GM23338 (cell line): ENCODE measurements at regions not wholly inside any gene's neighbourhood (a gene's known extent, or its start where the extent isn't known, plus 50 kb on each side); places are given as distances from the start of the nearest gene placed in this dataset.

Experiments
- ATAC-seq: fragments of 200-7000 bp; cut with Tn5 transposase; 3 replicates; pipeline ENCODE4 v1.9.1; 2020
- DNase-seq: peaks from one replicate; pipeline ENCODE4 v3.0.0-alpha.2; 2015; ENCODE audit warnings: low spot score
- H2AFZ ChIP-seq: fragments of 200-600 bp; sonication (generic); 2 replicates; pipeline ENCODE4 v1.8.0; 2016; ENCODE audit warnings: antibody characterized with exemption, mild to moderate bottlenecking, moderate library complexity
- H3F3A ChIP-seq: fragments of 200-600 bp; sonication (generic); replicated peaks from 2 replicates; pipeline ENCODE4 v1.8.0; 2017; ENCODE audit warnings: antibody characterized with exemption, mixed run types, low read depth
- H3K27ac ChIP-seq: fragments of 200-600 bp; sonication (generic); 2 replicates; pipeline ENCODE4 v1.6.1; 2016; ENCODE audit warnings: low read depth
- H3K27me3 ChIP-seq: fragments of 200-600 bp; sonication (generic); 2 replicates; pipeline ENCODE4 v1.8.0; 2016; ENCODE audit warnings: mild to moderate bottlenecking, mixed run types, moderate library complexity; ENCODE audit not compliant: insufficient read depth
- H3K36me3 ChIP-seq: fragments of 200-600 bp; sonication (generic); 2 replicates; pipeline ENCODE4 v1.8.0; 2016; ENCODE audit warnings: mild to moderate bottlenecking; ENCODE audit not compliant: insufficient read depth
- H3K4me1 ChIP-seq: fragments of 200-600 bp; sonication (generic); 2 replicates; pipeline ENCODE4 v1.8.0; 2016; ENCODE audit warnings: mild to moderate bottlenecking, moderate library complexity; ENCODE audit not compliant: insufficient read depth
- H3K4me2 ChIP-seq: fragments of 200-600 bp; sonication (generic); 2 replicates; pipeline ENCODE4 v1.7.1; 2017; ENCODE audit warnings: mixed run types
- H3K4me3 ChIP-seq: fragments of 200-600 bp; sonication (generic); 2 replicates; pipeline ENCODE4 v1.6.1; 2016; ENCODE audit warnings: mixed run types
- H3K79me2 ChIP-seq: fragments of 200-600 bp; sonication (generic); replicated peaks from 2 replicates; pipeline ENCODE4 v1.8.0; 2017; ENCODE audit warnings: mild to moderate bottlenecking; ENCODE audit not compliant: insufficient read depth
- H3K9me2 ChIP-seq: fragments of 200-600 bp; sonication (generic); 2 replicates; pipeline ENCODE4 v1.8.0; 2017; ENCODE audit not compliant: insufficient read depth
- H4K20me1 ChIP-seq: fragments of 200-600 bp; sonication (generic); replicated peaks from 2 replicates; pipeline ENCODE4 v1.8.0; 2017; ENCODE audit warnings: mild to moderate bottlenecking; ENCODE audit not compliant: insufficient read depth
- H3K27ac Mint-ChIP-seq: 2 replicates; pipeline ENCODE4 v1.8.0; 2020; ENCODE audit warnings: inconsistent platforms, mild to moderate bottlenecking, moderate library complexity, mixed read lengths
- H3K27me3 Mint-ChIP-seq: 3 replicates; pipeline ENCODE4 v1.8.0; 2022; ENCODE audit warnings: low read depth, mild to moderate bottlenecking, moderate library complexity, mixed read lengths, inconsistent platforms; ENCODE audit not compliant: insufficient read depth, poor library complexity
- H3K36me3 Mint-ChIP-seq: 3 replicates; pipeline ENCODE4 v1.8.0; 2021; ENCODE audit warnings: low read depth, mild to moderate bottlenecking, inconsistent platforms, moderate library complexity, mixed read lengths
- H3K4me1 Mint-ChIP-seq: 3 replicates; pipeline ENCODE4 v1.8.0; 2020; ENCODE audit warnings: mild to moderate bottlenecking, inconsistent platforms, mixed read lengths
- H3K4me3 Mint-ChIP-seq: 3 replicates; pipeline ENCODE4 v1.8.0; 2021; ENCODE audit warnings: moderate library complexity, mild to moderate bottlenecking, inconsistent platforms, mixed read lengths
- H3K9me3 Mint-ChIP-seq: 3 replicates; pipeline ENCODE4 v1.8.0; 2020; ENCODE audit warnings: moderate library complexity, mild to moderate bottlenecking, inconsistent platforms, mixed read lengths
- CTCF ChIP-seq, 2 experiments: fragments of 200-600 bp in 1 of 2; sonication (generic) in 1 of 2; conservative IDR thresholded peaks; 2 replicates each; pipeline versions ENCODE4 v1.5.1 to v1.6.1; 2016 to 2017; ENCODE audit warnings: antibody characterized with exemption in 2 of 2, low read depth in 2 of 2, mild to moderate bottlenecking in 2 of 2, moderate library complexity in 1 of 2
- ETS1 ChIP-seq: IDR thresholded peaks from 2 replicates; pipeline ENCODE4 v1.6.1; 2016; ENCODE audit warnings: antibody characterized with exemption
- EZH2 ChIP-seq: fragments of 200-600 bp; sonication (generic); IDR thresholded peaks from one replicate; pipeline ENCODE4 v1.8.0; 2017; ENCODE audit warnings: antibody characterized with exemption, mild to moderate bottlenecking, low read depth; ENCODE audit not compliant: unreplicated experiment
- JUNB ChIP-seq: IDR thresholded peaks from one replicate; pipeline ENCODE4 v1.6.1; 2016; ENCODE audit warnings: antibody characterized with exemption; ENCODE audit not compliant: unreplicated experiment
- NANOG ChIP-seq: IDR thresholded peaks from 2 replicates; pipeline ENCODE4 v1.6.1; 2016; ENCODE audit warnings: antibody characterized with exemption, borderline replicate concordance
- POLR2AphosphoS5 ChIP-seq: IDR thresholded peaks from 2 replicates; pipeline ENCODE4 v1.6.1; 2016; ENCODE audit warnings: antibody characterized with exemption, low read depth
- TF ChIP-seq, protein P1 (sequence below): fragments of 250-450 bp; sonication (Bioruptor Pico); IDR thresholded peaks from 2 replicates; pipeline ENCODE4 v1.5.0; 2020; ENCODE audit warnings: mild to moderate bottlenecking, moderate library complexity

DNA sequence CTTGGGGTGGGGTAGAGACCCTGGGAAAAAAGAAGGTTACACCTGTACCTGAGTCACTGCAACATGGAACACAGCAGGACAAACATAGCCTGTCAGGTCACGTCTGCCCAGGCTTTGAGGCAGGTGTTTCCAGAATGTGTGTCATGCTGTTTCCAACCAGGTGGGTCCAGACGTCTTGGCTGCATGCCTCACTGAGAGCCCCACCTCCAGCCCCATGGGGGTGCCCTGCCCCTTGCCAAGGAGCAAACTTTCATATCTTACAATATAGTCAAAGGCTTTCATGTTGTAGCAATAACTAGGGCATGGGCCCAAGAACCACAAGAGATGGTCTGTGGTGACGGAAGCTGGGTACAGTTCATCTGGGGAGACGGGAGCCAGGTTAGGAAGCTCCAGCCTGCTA, 499.7 kb downstream of the BCL11A start:
- peak overlapping the region; percentile 69; the same call in 1 of the 2 replicates for H3K4me2 ChIP-seq

DNA sequence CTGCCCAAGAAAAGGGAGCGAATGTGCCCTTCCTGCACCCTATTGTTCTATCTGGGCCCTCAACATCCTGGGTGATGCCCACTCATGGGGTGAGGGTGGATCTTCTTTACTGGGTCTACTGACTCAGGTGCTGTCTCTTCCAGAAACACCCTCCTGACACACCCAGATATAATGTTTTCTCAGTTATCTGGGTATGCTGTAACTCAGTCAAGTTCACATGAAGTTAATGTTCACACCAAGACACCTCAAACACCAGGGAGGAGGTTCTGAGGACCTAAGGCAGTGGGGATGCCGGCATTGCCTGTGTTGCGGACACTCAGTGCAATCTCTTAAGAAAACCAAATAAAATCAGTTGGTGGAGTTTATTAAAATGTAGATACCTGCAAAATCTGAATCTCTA, 500.9 kb downstream of the BCL11A start:
- Histone ChIP-seq H3K27ac (no peak overlapping the region), H3K4me2 (peak overlapping the region; percentile 69)
- H3K4me3 Mint-ChIP-seq = no peak overlapping the region
- TF ChIP-seq CTCF (conservative IDR thresholded peaks at IDR 0.05; ENCODE audit: low read depth in 2 of 2) = no peak
- TF ChIP-seq, protein P1, sequence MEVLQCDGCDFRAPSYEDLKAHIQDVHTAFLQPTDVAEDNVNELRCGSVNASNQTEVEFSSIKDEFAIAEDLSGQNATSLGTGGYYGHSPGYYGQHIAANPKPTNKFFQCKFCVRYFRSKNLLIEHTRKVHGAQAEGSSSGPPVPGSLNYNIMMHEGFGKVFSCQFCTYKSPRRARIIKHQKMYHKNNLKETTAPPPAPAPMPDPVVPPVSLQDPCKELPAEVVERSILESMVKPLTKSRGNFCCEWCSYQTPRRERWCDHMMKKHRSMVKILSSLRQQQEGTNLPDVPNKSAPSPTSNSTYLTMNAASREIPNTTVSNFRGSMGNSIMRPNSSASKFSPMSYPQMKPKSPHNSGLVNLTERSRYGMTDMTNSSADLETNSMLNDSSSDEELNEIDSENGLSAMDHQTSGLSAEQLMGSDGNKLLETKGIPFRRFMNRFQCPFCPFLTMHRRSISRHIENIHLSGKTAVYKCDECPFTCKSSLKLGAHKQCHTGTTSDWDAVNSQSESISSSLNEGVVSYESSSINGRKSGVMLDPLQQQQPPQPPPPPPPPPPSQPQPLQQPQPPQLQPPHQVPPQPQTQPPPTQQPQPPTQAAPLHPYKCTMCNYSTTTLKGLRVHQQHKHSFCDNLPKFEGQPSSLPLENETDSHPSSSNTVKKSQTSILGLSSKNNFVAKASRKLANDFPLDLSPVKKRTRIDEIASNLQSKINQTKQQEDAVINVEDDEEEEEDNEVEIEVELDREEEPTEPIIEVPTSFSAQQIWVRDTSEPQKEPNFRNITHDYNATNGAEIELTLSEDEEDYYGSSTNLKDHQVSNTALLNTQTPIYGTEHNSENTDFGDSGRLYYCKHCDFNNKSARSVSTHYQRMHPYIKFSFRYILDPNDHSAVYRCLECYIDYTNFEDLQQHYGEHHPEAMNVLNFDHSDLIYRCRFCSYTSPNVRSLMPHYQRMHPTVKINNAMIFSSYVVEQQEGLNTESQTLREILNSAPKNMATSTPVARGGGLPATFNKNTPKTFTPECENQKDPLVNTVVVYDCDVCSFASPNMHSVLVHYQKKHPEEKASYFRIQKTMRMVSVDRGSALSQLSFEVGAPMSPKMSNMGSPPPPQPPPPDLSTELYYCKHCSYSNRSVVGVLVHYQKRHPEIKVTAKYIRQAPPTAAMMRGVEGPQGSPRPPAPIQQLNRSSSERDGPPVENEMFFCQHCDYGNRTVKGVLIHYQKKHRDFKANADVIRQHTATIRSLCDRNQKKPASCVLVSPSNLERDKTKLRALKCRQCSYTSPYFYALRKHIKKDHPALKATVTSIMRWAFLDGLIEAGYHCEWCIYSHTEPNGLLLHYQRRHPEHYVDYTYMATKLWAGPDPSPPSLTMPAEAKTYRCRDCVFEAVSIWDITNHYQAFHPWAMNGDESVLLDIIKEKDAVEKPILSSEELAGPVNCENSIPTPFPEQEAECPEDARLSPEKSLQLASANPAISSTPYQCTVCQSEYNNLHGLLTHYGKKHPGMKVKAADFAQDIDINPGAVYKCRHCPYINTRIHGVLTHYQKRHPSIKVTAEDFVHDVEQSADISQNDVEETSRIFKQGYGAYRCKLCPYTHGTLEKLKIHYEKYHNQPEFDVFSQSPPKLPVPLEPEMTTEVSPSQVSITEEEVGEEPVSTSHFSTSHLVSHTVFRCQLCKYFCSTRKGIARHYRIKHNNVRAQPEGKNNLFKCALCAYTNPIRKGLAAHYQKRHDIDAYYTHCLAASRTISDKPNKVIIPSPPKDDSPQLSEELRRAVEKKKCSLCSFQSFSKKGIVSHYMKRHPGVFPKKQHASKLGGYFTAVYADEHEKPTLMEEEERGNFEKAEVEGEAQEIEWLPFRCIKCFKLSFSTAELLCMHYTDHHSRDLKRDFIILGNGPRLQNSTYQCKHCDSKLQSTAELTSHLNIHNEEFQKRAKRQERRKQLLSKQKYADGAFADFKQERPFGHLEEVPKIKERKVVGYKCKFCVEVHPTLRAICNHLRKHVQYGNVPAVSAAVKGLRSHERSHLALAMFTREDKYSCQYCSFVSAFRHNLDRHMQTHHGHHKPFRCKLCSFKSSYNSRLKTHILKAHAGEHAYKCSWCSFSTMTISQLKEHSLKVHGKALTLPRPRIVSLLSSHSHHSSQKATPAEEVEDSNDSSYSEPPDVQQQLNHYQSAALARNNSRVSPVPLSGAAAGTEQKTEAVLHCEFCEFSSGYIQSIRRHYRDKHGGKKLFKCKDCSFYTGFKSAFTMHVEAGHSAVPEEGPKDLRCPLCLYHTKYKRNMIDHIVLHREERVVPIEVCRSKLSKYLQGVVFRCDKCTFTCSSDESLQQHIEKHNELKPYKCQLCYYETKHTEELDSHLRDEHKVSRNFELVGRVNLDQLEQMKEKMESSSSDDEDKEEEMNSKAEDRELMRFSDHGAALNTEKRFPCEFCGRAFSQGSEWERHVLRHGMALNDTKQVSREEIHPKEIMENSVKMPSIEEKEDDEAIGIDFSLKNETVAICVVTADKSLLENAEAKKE (CRISPR knock-in tag) = 0 out of 2 replicates have a peak, but pooled peaks have one; percentile 4

More for the DNA sequence above, 499.7 kb downstream of the BCL11A start:
- H3K36me3 ChIP-seq = no peaks in the 10 kb centered on the region
- TF ChIP-seq CTCF (conservative IDR thresholded peaks at IDR 0.05; ENCODE audit: low read depth in 2 of 2) = no peak
- TF ChIP-seq ETS1 = no peak
- no peak for TF ChIP-seq POLR2AphosphoS5
- TF ChIP-seq EZH2 = no peak
- no peak for TF ChIP-seq NANOG
- TF ChIP-seq JUNB = no peak
- Mint-ChIP-seq H3K4me1 (peaks cover 32% of the 10 kb centered on the region), H3K27me3 (peaks cover 6% of the 10 kb centered on the region), H3K27ac (no peak overlapping the region), H3K4me3 (no peak overlapping the region), H3K36me3 (no peaks in the 10 kb centered on the region), H3K9me3 (peaks cover 4% of the 10 kb centered on the region; the same call in 1 of the 3 replicates)
- no peaks in the 10 kb centered on the region for H3K79me2 ChIP-seq
- no peak for DNase-seq
- H3F3A ChIP-seq = no peaks in the 10 kb centered on the region
- no peaks in the 10 kb centered on the region for H4K20me1 ChIP-seq
- peaks cover 17% of the 10 kb centered on the region for H3K4me1 ChIP-seq
- peak; percentile 45 for ATAC-seq
- H3K27me3 ChIP-seq = no peaks in the 10 kb centered on the region
- peaks cover 24% of the 10 kb centered on the region for H3K9me2 ChIP-seq
- no peak overlapping the region for H3K27ac ChIP-seq
- no peak overlapping the region for H3K4me3 ChIP-seq
- peak overlapping the region; percentile 43; the same call in 1 of the 2 replicates for H2AFZ ChIP-seq

More for the DNA sequence above, 500.9 kb downstream of the BCL11A start:
- H3K4me1 Mint-ChIP-seq = peaks cover 32% of the 10 kb centered on the region
- Histone ChIP-seq H3F3A (no peaks in the 10 kb centered on the region), H3K4me1 (peaks cover 17% of the 10 kb centered on the region), H3K27me3 (no peaks in the 10 kb centered on the region), H2AFZ (no peak overlapping the region), H4K20me1 (no peaks in the 10 kb centered on the region), H3K79me2 (no peaks in the 10 kb centered on the region), H3K4me3 (no peak overlapping the region), H3K9me2 (peaks cover 16% of the 10 kb centered on the region; the same call in 1 of the 2 replicates), H3K36me3 (no peaks in the 10 kb centered on the region)
- peaks cover 6% of the 10 kb centered on the region for H3K27me3 Mint-ChIP-seq
- H3K27ac Mint-ChIP-seq = no peak overlapping the region
- no peaks in the 10 kb centered on the region for H3K36me3 Mint-ChIP-seq
- peak; percentile 37 for ATAC-seq
- no peak for DNase-seq
- peaks cover 4% of the 10 kb centered on the region; the same call in 1 of the 3 replicates for H3K9me3 Mint-ChIP-seq
